OCI-LY1 (cell line): ENCODE measurements at regions not wholly inside any gene's neighbourhood (a gene's known extent, or its start where the extent isn't known, plus 50 kb on each side); places are given as distances from the start of the nearest gene placed in this dataset.

Experiments
- H2AFZ ChIP-seq: fragments of 200-600 bp; sonication (generic), shearing (Covaris generic); 2 replicates; pipeline ENCODE4 v1.6.0; 2014; ENCODE audit warnings: antibody characterized with exemption, mild to moderate bottlenecking, low read length
- H3F3A ChIP-seq: fragments of 200-600 bp; sonication (generic), shearing (Covaris generic); 2 replicates; pipeline ENCODE4 v1.6.0; 2014; ENCODE audit warnings: mild to moderate bottlenecking, antibody characterized with exemption, low read length, moderate library complexity; ENCODE audit not compliant: insufficient read depth
- H3K27ac ChIP-seq: fragments of 200-600 bp; sonication (generic); 2 replicates; pipeline ENCODE4 v1.5.1; 2014; ENCODE audit warnings: low read length, mixed run types, mild to moderate bottlenecking, low read depth; ENCODE audit not compliant: poor library complexity, severe bottlenecking
- H3K27me3 ChIP-seq: fragments of 200-600 bp; sonication (generic); 2 replicates; pipeline ENCODE4 v1.6.0; 2014; ENCODE audit warnings: antibody characterized with exemption, mild to moderate bottlenecking, low read length, moderate library complexity; ENCODE audit not compliant: insufficient read depth
- H3K36me3 ChIP-seq: fragments of 200-600 bp; sonication (generic); 2 replicates; pipeline ENCODE4 v1.6.1; 2014; ENCODE audit warnings: mild to moderate bottlenecking, antibody characterized with exemption, low read length, moderate library complexity, mixed read lengths; ENCODE audit not compliant: insufficient read depth
- H3K4me1 ChIP-seq: fragments of 200-600 bp; sonication (generic); 2 replicates; pipeline ENCODE4 v1.5.1; 2014; ENCODE audit warnings: mild to moderate bottlenecking, low read length, moderate library complexity; ENCODE audit not compliant: insufficient read depth, severe bottlenecking
- H3K4me2 ChIP-seq: fragments of 200-600 bp; sonication (generic), shearing (Covaris generic); 2 replicates; pipeline ENCODE4 v1.6.1; 2014; ENCODE audit warnings: low read length
- H3K4me3 ChIP-seq: fragments of 200-600 bp; sonication (generic); 2 replicates; pipeline ENCODE4 v1.5.1; 2014; ENCODE audit warnings: low read length, low read depth, mild to moderate bottlenecking, mixed read lengths; ENCODE audit not compliant: poor library complexity, severe bottlenecking
- H3K79me2 ChIP-seq: fragments of 200-600 bp; shearing (Covaris generic); 2 replicates; pipeline ENCODE4 v1.6.1; 2016; ENCODE audit warnings: mixed run types, low read length, mixed read lengths; ENCODE audit not compliant: insufficient read depth
- H3K9ac ChIP-seq: fragments of 200-600 bp; sonication (generic), shearing (Covaris generic); 2 replicates; pipeline ENCODE4 v1.6.1; 2014; ENCODE audit warnings: mild to moderate bottlenecking, low read length, mixed read lengths
- H3K9me2 ChIP-seq: fragments of 200-600 bp; sonication (generic), shearing (Covaris generic); 2 replicates; pipeline ENCODE4 v1.6.1; 2014; ENCODE audit warnings: low read depth, mild to moderate bottlenecking, low read length, mixed read lengths
- H3K9me3 ChIP-seq: fragments of 200-600 bp; shearing (Covaris generic); 2 replicates; pipeline ENCODE4 v1.6.1; 2014; ENCODE audit warnings: low read length, mixed read lengths
- H4K20me1 ChIP-seq: fragments of 200-600 bp; sonication (generic), shearing (Covaris generic); 2 replicates; pipeline ENCODE4 v1.6.0; 2016; ENCODE audit warnings: mild to moderate bottlenecking, low read length; ENCODE audit not compliant: insufficient read depth
- CTCF ChIP-seq: fragments of 200-600 bp; sonication (generic), shearing (Covaris generic); IDR thresholded peaks from 2 replicates; pipeline ENCODE4 v1.5.1; 2017; ENCODE audit warnings: mild to moderate bottlenecking, antibody characterized with exemption, low read length, moderate library complexity, mixed read lengths
- EZH2 ChIP-seq: fragments of 200-600 bp; sonication (generic), shearing (Covaris generic); IDR thresholded peaks from 2 replicates; pipeline ENCODE4 v1.8.0; 2017; ENCODE audit warnings: borderline replicate concordance, mixed run types, mild to moderate bottlenecking, antibody characterized with exemption, low read length, moderate library complexity, mixed read lengths

GRCh38 chr9:7854763-7855162 lies 55.2 kb upstream of the DMAC1 start:
- no peaks in the 10 kb centered on the region for H3K9me3 ChIP-seq
- no peaks in the 10 kb centered on the region for H3K9me2 ChIP-seq
- no peak overlapping the region for H2AFZ ChIP-seq
- H3K9ac ChIP-seq = no peak overlapping the region
- TF ChIP-seq EZH2 (no peak), CTCF (no peak)
- no peak overlapping the region for H3K4me2 ChIP-seq
- H4K20me1 ChIP-seq = no peaks in the 10 kb centered on the region
- H3K27me3 ChIP-seq = no peaks in the 10 kb centered on the region
- H3F3A ChIP-seq = no peaks in the 10 kb centered on the region
- H3K27ac ChIP-seq = no peak overlapping the region
- no peaks in the 10 kb centered on the region for H3K79me2 ChIP-seq
- H3K4me3 ChIP-seq = no peak overlapping the region
- no peaks in the 10 kb centered on the region for H3K4me1 ChIP-seq
- no peaks in the 10 kb centered on the region for H3K36me3 ChIP-seq
